Endothelial cell (in vitro differentiated cells): ENCODE measurements at regions not wholly inside any gene's neighbourhood (a gene's known extent, or its start where the extent isn't known, plus 50 kb on each side); places are given as distances from the start of the nearest gene placed in this dataset.

Experiments
- DNase-seq: peaks from one replicate; pipeline ENCODE4 v3.0.0; 2021; ENCODE audit warnings: low spot score
- H3K27ac Mint-ChIP-seq: one replicate; pipeline ENCODE4 v1.8.0; 2021; ENCODE audit warnings: mixed read lengths, inconsistent platforms; ENCODE audit not compliant: unreplicated experiment
- H3K27me3 Mint-ChIP-seq: one replicate; pipeline ENCODE4 v1.8.0; 2021; ENCODE audit warnings: mild to moderate bottlenecking, moderate library complexity, mixed read lengths, inconsistent platforms; ENCODE audit not compliant: unreplicated experiment
- H3K36me3 Mint-ChIP-seq: one replicate; pipeline ENCODE4 v1.8.0; 2021; ENCODE audit warnings: mild to moderate bottlenecking, low read depth, mixed read lengths, inconsistent platforms; ENCODE audit not compliant: unreplicated experiment
- H3K4me1 Mint-ChIP-seq: one replicate; pipeline ENCODE4 v1.8.0; 2021; ENCODE audit warnings: mild to moderate bottlenecking, mixed read lengths, inconsistent platforms; ENCODE audit not compliant: unreplicated experiment
- H3K4me3 Mint-ChIP-seq: one replicate; pipeline ENCODE4 v1.8.0; 2021; ENCODE audit warnings: mild to moderate bottlenecking, mixed read lengths, inconsistent platforms; ENCODE audit not compliant: unreplicated experiment
- H3K9me3 Mint-ChIP-seq: one replicate; pipeline ENCODE4 v1.8.0; 2021; ENCODE audit warnings: mixed read lengths, inconsistent platforms; ENCODE audit not compliant: unreplicated experiment
- TF ChIP-seq, protein P1 (sequence below): fragments of 200-600 bp; sonication (generic); IDR thresholded peaks from one replicate; pipeline ENCODE4 v1.5.0; 2021; ENCODE audit warnings: antibody characterized with exemption; ENCODE audit not compliant: unreplicated experiment

DNA sequence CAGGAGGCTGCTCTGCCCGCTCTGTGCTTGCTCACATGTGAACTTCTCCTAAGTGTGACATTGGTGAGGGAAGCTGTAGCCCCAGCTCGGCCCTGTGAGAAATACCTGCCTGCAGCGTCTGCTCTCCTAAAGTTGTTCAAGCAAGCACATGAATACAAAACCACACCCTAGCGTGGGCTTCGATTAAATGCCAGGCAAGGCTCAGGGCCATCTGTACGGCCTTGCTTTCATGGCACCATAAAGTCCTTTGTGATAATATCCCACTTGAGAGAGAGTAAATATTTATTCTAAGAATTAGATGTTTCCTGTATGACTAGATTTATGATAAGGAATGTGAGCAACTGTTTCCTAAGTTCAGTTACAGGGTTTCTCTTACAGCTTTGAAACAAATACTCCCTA is 262.8 kb upstream of the KLF14 start:
- no peak overlapping the region for H3K27ac Mint-ChIP-seq
- H3K9me3 Mint-ChIP-seq: no peaks in the 10 kb centered on the region
- TF ChIP-seq, protein P1, sequence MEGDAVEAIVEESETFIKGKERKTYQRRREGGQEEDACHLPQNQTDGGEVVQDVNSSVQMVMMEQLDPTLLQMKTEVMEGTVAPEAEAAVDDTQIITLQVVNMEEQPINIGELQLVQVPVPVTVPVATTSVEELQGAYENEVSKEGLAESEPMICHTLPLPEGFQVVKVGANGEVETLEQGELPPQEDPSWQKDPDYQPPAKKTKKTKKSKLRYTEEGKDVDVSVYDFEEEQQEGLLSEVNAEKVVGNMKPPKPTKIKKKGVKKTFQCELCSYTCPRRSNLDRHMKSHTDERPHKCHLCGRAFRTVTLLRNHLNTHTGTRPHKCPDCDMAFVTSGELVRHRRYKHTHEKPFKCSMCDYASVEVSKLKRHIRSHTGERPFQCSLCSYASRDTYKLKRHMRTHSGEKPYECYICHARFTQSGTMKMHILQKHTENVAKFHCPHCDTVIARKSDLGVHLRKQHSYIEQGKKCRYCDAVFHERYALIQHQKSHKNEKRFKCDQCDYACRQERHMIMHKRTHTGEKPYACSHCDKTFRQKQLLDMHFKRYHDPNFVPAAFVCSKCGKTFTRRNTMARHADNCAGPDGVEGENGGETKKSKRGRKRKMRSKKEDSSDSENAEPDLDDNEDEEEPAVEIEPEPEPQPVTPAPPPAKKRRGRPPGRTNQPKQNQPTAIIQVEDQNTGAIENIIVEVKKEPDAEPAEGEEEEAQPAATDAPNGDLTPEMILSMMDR: no peak
- no peaks in the 10 kb centered on the region for H3K36me3 Mint-ChIP-seq
- peaks cover 1% of the 10 kb centered on the region for H3K27me3 Mint-ChIP-seq
- H3K4me3 Mint-ChIP-seq: no peak overlapping the region
- no peaks in the 10 kb centered on the region for H3K4me1 Mint-ChIP-seq
- DNase-seq: no peak

DNA sequence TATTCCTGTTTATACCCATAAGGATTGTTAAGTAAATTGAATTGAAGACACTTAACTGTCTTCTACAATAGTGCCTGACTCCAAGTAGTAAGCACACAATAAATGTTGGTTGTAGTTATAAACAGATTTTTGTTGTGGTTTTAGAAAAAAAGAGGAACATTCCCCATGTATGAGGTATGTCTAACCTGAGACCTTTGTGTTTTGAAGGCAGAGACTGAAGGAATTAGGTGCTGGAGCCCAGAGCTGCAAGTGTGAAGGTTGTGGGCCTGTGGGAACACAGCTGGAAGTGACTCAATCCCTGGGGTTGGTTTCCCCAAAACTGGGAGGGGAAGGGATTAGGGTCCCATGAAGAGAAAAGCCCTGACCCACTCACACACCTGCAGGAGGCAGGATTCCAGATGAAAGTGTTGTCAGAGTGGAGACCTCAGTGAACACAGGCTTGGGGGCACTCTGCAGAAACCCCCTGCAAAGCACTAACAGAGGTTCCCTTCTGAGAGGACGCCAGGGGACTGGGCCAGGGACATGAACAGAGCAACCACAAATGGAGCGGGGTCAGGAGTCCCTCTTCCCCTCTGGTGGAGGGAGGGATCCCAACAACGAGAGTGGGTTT is 265.1 kb upstream of the KLF14 start:
- Mint-ChIP-seq H3K4me3 (no peak overlapping the region), H3K27me3 (peaks cover 1% of the 10 kb centered on the region), H3K4me1 (no peaks in the 10 kb centered on the region), H3K9me3 (no peaks in the 10 kb centered on the region), H3K36me3 (no peaks in the 10 kb centered on the region), H3K27ac (no peak overlapping the region)
- TF ChIP-seq, protein P1: no peak
- DNase-seq: no peak

- Mint-ChIP-seq H3K36me3 (no peaks in the 10 kb centered on the region), H3K4me1 (no peaks in the 10 kb centered on the region), H3K27ac (no peak overlapping the region), H3K9me3 (no peaks in the 10 kb centered on the region), H3K4me3 (no peak overlapping the region), H3K27me3 (peaks cover 3% of the 10 kb centered on the region)
- TF ChIP-seq, protein P1: no peak
- no peak for DNase-seq
Measured at GRCh38 chr7:130999926-131000325, 265.9 kb upstream of the KLF14 start.

DNA sequence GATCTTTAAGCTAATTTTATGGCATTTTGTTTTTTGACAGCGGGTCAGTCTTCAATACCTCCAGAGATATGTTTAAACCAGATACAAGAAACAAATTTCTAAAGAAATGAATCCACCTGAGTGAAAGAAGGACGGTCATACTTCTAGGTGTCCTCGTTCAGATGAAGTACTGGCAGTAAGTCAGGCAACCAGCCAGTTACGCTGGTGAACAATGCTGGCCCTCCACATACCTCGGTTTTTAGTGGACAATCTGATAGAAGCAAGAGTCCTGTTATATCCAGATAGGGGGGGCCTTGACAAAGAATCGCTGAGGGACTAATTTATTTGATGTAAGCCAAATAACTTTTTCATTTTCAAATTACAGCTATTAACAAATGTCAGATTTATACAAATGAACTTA is 266.4 kb upstream of the KLF14 start:
- no peaks in the 10 kb centered on the region for H3K36me3 Mint-ChIP-seq
- H3K4me1 Mint-ChIP-seq: no peaks in the 10 kb centered on the region
- no peak overlapping the region for H3K27ac Mint-ChIP-seq
- peaks cover 1% of the 10 kb centered on the region for H3K27me3 Mint-ChIP-seq
- no peaks in the 10 kb centered on the region for H3K9me3 Mint-ChIP-seq
- DNase-seq: no peak
- no peak overlapping the region for H3K4me3 Mint-ChIP-seq
- TF ChIP-seq, protein P1: no peak

DNA sequence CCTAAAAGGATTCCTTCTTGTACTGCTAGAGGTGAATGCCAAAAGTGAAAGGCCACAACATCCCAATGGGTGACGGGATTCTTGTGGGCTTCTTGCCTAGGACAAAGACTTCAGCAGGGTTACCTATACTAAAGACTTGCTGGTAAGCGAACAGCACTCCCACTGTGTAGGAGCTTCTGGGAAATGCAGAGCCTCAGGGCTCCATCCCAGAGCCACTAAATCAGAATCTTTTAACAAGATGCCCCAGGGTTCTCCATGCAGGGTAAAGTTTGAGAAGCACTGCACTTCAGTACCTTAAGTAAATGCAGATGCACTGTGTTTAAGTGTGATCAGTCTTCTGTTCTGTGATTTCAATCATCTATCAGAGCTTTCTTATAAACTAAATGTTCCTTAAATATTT is 266.9 kb upstream of the KLF14 start:
- H3K27ac Mint-ChIP-seq: no peak overlapping the region
- no peaks in the 10 kb centered on the region for H3K9me3 Mint-ChIP-seq
- H3K4me1 Mint-ChIP-seq: no peaks in the 10 kb centered on the region
- H3K36me3 Mint-ChIP-seq: no peaks in the 10 kb centered on the region
- DNase-seq: no peak
- peaks cover 1% of the 10 kb centered on the region for H3K27me3 Mint-ChIP-seq
- no peak overlapping the region for H3K4me3 Mint-ChIP-seq
- TF ChIP-seq, protein P1: no peak
